NB4 (cell line): ENCODE measurements at regions not wholly inside any gene's neighbourhood (a gene's known extent, or its start where the extent isn't known, plus 50 kb on each side); places are given as distances from the start of the nearest gene placed in this dataset.

Experiments
- CTCF ChIP-seq: IDR thresholded peaks from one replicate; pipeline ENCODE4 v1.5.1; 2012; ENCODE audit warnings: low read depth, low read length
- MAX ChIP-seq: IDR thresholded peaks from 2 replicates; pipeline ENCODE4 v1.6.1; 2011; ENCODE audit warnings: low read depth, low read length

GRCh38 chr2:147560810-147561535 lies 283.9 kb upstream of the ACVR2A start:
- no peak for TF ChIP-seq CTCF
- TF ChIP-seq MAX = peak; percentile 42
